DND-41 (cell line): ENCODE measurements at regions not wholly inside any gene's neighbourhood (a gene's known extent, or its start where the extent isn't known, plus 50 kb on each side); places are given as distances from the start of the nearest gene placed in this dataset.

ENCODE experiments used
- EZH2 ChIP-seq: IDR thresholded peaks from 3 replicates; pipeline ENCODE4 v1.6.1; 2012; ENCODE audit warnings: borderline replicate concordance, low read depth, mild to moderate bottlenecking, moderate library complexity, low read length, inconsistent platforms; ENCODE audit not compliant: severe bottlenecking
- TF ChIP-seq, protein P1 (sequence below): IDR thresholded peaks from 2 replicates; pipeline ENCODE4 v1.5.1; 2012; ENCODE audit warnings: borderline replicate concordance, low read length, moderate library complexity, mild to moderate bottlenecking; ENCODE audit not compliant: poor library complexity, severe bottlenecking; ENCODE audit errors: extremely low read depth

DNA sequence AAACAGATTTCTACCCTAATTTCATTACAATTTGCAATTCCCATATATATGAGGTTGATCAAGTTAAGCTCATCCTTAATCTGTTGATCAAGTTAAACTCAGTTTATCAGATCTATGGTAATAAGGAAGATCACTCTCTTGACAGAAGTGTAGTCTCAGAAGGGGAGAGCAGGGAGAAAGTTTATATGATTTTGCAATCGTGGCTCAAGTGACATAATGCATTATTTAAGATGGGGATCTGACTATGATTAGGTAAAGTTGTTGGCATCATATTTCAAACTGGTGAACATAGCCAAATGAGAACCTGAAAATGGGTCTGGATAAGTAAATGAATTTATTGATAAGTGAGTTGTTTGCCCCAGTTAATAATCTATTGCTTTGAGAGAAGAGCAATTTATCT is 995.3 kb downstream of the OTOL1 start:
- TF ChIP-seq, protein P1, sequence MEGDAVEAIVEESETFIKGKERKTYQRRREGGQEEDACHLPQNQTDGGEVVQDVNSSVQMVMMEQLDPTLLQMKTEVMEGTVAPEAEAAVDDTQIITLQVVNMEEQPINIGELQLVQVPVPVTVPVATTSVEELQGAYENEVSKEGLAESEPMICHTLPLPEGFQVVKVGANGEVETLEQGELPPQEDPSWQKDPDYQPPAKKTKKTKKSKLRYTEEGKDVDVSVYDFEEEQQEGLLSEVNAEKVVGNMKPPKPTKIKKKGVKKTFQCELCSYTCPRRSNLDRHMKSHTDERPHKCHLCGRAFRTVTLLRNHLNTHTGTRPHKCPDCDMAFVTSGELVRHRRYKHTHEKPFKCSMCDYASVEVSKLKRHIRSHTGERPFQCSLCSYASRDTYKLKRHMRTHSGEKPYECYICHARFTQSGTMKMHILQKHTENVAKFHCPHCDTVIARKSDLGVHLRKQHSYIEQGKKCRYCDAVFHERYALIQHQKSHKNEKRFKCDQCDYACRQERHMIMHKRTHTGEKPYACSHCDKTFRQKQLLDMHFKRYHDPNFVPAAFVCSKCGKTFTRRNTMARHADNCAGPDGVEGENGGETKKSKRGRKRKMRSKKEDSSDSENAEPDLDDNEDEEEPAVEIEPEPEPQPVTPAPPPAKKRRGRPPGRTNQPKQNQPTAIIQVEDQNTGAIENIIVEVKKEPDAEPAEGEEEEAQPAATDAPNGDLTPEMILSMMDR: no peak
- no peak for TF ChIP-seq EZH2
